Esophagus muscularis mucosa (tissue), 4 donors: ENCODE measurements at regions not wholly inside any gene's neighbourhood (a gene's known extent, or its start where the extent isn't known, plus 50 kb on each side); places are given as distances from the start of the nearest gene placed in this dataset.

Source experiments
- DNase-seq: peaks from one replicate; pipeline ENCODE4 v3.0.0-alpha.2; 2017; ENCODE audit errors: extremely low spot score
- H3K27ac ChIP-seq, 4 donors: fragments of 200-600 bp; sonication (generic); replicated peaks in 1 of 4; 1 replicate in 3 of 4; 2 replicates in 1 of 4; pipeline ENCODE4 v1.5.1; 2016 to 2019; ENCODE audit warnings: mild to moderate bottlenecking in 1 of 4
- H3K27me3 ChIP-seq, 4 donors: fragments of 200-600 bp; sonication (generic); one replicate each; pipeline versions ENCODE4 v1.5.1 to v1.6.0; 2016 to 2019
- H3K36me3 ChIP-seq, 4 donors: fragments of 200-600 bp; sonication (generic); one replicate each; pipeline ENCODE4 v1.5.1; 2016 to 2019
- H3K4me1 ChIP-seq, 4 donors: fragments of 200-600 bp; sonication (generic); one replicate each; pipeline ENCODE4 v1.5.1; 2016 to 2019
- H3K4me3 ChIP-seq, 4 donors: fragments of 200-600 bp; sonication (generic); 1 replicate in 2 of 4; 2 replicates in 2 of 4; pipeline ENCODE4 v1.5.1; 2016 to 2019; ENCODE audit warnings: mild to moderate bottlenecking in 4 of 4, moderate library complexity in 1 of 4
- H3K9me3 ChIP-seq, 4 donors: fragments of 200-600 bp; sonication (generic); 1 replicate in 3 of 4; 2 replicates in 1 of 4; pipeline ENCODE4 v1.5.1; 2016 to 2019
- CTCF ChIP-seq, 3 experiments: fragments of 200-600 bp in 2 of 3; fragments of 450-650 bp in 1 of 3; sonication (generic) in 2 of 3; IDR thresholded peaks; one replicate each; pipeline ENCODE4 v1.5.1; 2017 to 2019; ENCODE audit warnings: antibody characterized with exemption in 3 of 3, mild to moderate bottlenecking in 2 of 3, moderate library complexity in 1 of 3
- EP300 ChIP-seq: sonication (generic); formaldehyde crosslinking; IDR thresholded peaks from one replicate; pipeline ENCODE4 v1.6.1; 2017; ENCODE audit warnings: antibody characterized with exemption
- POLR2A ChIP-seq: fragments of 450-650 bp; IDR thresholded peaks from one replicate; pipeline ENCODE4 v1.6.1; 2017; ENCODE audit warnings: antibody characterized with exemption, moderate library complexity, mild to moderate bottlenecking, low read depth
- POLR2AphosphoS5 ChIP-seq, 2 donors: sonication (generic); formaldehyde crosslinking; IDR thresholded peaks; one replicate each; pipeline ENCODE4 v1.6.1; 2017; ENCODE audit warnings: antibody characterized with exemption in 2 of 2
- WGBS: methylation state at CpG from one replicate; pipeline ENCODE4 v1.1.5; 2018; 5-methylcytosine and 5-hydroxymethylcytosine counted together
- intact Hi-C: fragments of 100-400 bp; cut with DNase I; formaldehyde crosslinking; loops from one replicate; pipeline ENCODE4 v1.15.1; 2023

- peaks cover 0 to 11% (median 0%) of the 10 kb centered on the region in 4 donors for H3K27me3 ChIP-seq
- DNase-seq, result no peak
- intact Hi-C loops, result no loop called here
- H3K27ac ChIP-seq, result no peak overlapping the region
- no peaks in the 10 kb centered on the region for H3K36me3 ChIP-seq
- TF ChIP-seq CTCF (IDR thresholded peaks at IDR 0.05), result no peak
- TF ChIP-seq EP300, result no peak
- no peak for TF ChIP-seq POLR2A
- no peak for TF ChIP-seq POLR2AphosphoS5 (IDR thresholded peaks at IDR 0.05)
- peaks cover 4 to 8% (median 6%) of the 10 kb centered on the region in 4 donors for H3K4me1 ChIP-seq
- WGBS, result 95% methylated on average over 4 of the region's 4 CpGs
- no peak overlapping the region for H3K4me3 ChIP-seq
- peaks cover 0 to 3% (median 0%) of the 10 kb centered on the region in 4 donors for H3K9me3 ChIP-seq
Measured at GRCh38 chr2:173451941-173452340, 97.3 kb downstream of the CDCA7 start.

GRCh38 chr2:173452416-173452815 lies 97.7 kb downstream of the CDCA7 start:
- Histone ChIP-seq H3K27ac (no peak overlapping the region), H3K27me3 (peaks cover 0 to 13% (median 0%) of the 10 kb centered on the region in 4 donors), H3K36me3 (no peaks in the 10 kb centered on the region), H3K4me3 (no peak overlapping the region), H3K9me3 (no peaks in the 10 kb centered on the region), H3K4me1 (peaks cover 4 to 8% (median 6%) of the 10 kb centered on the region in 4 donors)
- TF ChIP-seq EP300 (no peak), CTCF (IDR thresholded peaks at IDR 0.05) (no peak), POLR2A (no peak), POLR2AphosphoS5 (IDR thresholded peaks at IDR 0.05) (no peak)
- 82% methylated on average over 8 of the region's 8 CpGs for WGBS
- intact Hi-C loops, result no loop called here
- no peak for DNase-seq

GRCh38 chr2:173456960-173457359 lies 102.3 kb downstream of the CDCA7 start:
- Histone ChIP-seq H3K27ac (no peak overlapping the region), H3K4me3 (no peak overlapping the region), H3K36me3 (no peaks in the 10 kb centered on the region), H3K9me3 (no peaks in the 10 kb centered on the region), H3K27me3 (peaks cover 0 to 17% (median 0%) of the 10 kb centered on the region in 4 donors), H3K4me1 (no peaks in the 10 kb centered on the region)
- no peak for DNase-seq
- WGBS, result 86% methylated on average over 10 of the region's 10 CpGs
- TF ChIP-seq POLR2AphosphoS5 (IDR thresholded peaks at IDR 0.05) (no peak), EP300 (no peak), POLR2A (no peak), CTCF (IDR thresholded peaks at IDR 0.05) (no peak)
- intact Hi-C loops, result no loop called here

- no peaks in the 10 kb centered on the region for H3K9me3 ChIP-seq
- intact Hi-C loops, result no loop called here
- peaks cover 0 to 17% (median 0%) of the 10 kb centered on the region in 4 donors for H3K27me3 ChIP-seq
- no peaks in the 10 kb centered on the region for H3K36me3 ChIP-seq
- H3K4me1 ChIP-seq, result no peaks in the 10 kb centered on the region
- no peak overlapping the region for H3K4me3 ChIP-seq
- no peak for DNase-seq
- no peak overlapping the region for H3K27ac ChIP-seq
- WGBS, result 80% methylated on average over 7 of the region's 7 CpGs
- no peak for TF ChIP-seq POLR2A
- TF ChIP-seq CTCF (IDR thresholded peaks at IDR 0.05), result no peak
- TF ChIP-seq POLR2AphosphoS5 (IDR thresholded peaks at IDR 0.05), result no peak
- no peak for TF ChIP-seq EP300
Measured at GRCh38 chr2:173457366-173457765, 102.7 kb downstream of the CDCA7 start.

- Histone ChIP-seq H3K27ac (no peak overlapping the region), H3K36me3 (no peaks in the 10 kb centered on the region), H3K4me3 (no peak overlapping the region), H3K9me3 (no peaks in the 10 kb centered on the region), H3K4me1 (no peaks in the 10 kb centered on the region), H3K27me3 (peaks cover 0 to 20% (median 0%) of the 10 kb centered on the region in 4 donors)
- intact Hi-C loops, result no loop called here
- 68% methylated on average over 8 of the region's 8 CpGs for WGBS
- no peak for DNase-seq
- no peak for TF ChIP-seq POLR2A
- no peak for TF ChIP-seq POLR2AphosphoS5 (IDR thresholded peaks at IDR 0.05)
- TF ChIP-seq EP300, result no peak
- no peak for TF ChIP-seq CTCF (IDR thresholded peaks at IDR 0.05)
Measured at GRCh38 chr2:173458991-173459780, 104.5 kb downstream of the CDCA7 start.
